ENCODE measurements at regions not wholly inside any gene's neighbourhood (a gene's known extent, or its start where the extent isn't known, plus 50 kb on each side); places are given as distances from the start of the nearest gene placed in this dataset.

GRCh38 chr7:133132906-133133305, 51.0 kb upstream of the CHCHD3 start:
- TF ChIP-seq ZFX (IDR thresholded peaks at IDR 0.05) (no peak), CTCF (conservative IDR thresholded peaks at IDR 0.05) (no peak)
- no peak overlapping the region for H3K27ac ChIP-seq

- no peak overlapping the region for H3K27ac ChIP-seq
- TF ChIP-seq ZFX (IDR thresholded peaks at IDR 0.05) (no peak), CTCF (conservative IDR thresholded peaks at IDR 0.05) (no peak)
These were observed 52.9 kb upstream of the CHCHD3 start for GRCh38 chr7:133134810-133135209.

- no peak overlapping the region for H3K27ac ChIP-seq
- no peak for TF ChIP-seq CTCF (conservative IDR thresholded peaks at IDR 0.05)
- no peak for TF ChIP-seq ZFX (IDR thresholded peaks at IDR 0.05)
These were observed 53.6 kb upstream of the CHCHD3 start for GRCh38 chr7:133135451-133135850.

- no peak overlapping the region for H3K27ac ChIP-seq
- peak; percentile 50 for TF ChIP-seq CTCF (conservative IDR thresholded peaks at IDR 0.05)
- no peak for TF ChIP-seq ZFX (IDR thresholded peaks at IDR 0.05)
These were observed 57.5 kb upstream of the CHCHD3 start for GRCh38 chr7:133139350-133139749.

GRCh38 chr7:133139801-133140200, 57.9 kb upstream of the CHCHD3 start:
- TF ChIP-seq ZFX (IDR thresholded peaks at IDR 0.05), result no peak
- peak; percentile 33 for TF ChIP-seq CTCF (conservative IDR thresholded peaks at IDR 0.05)

GRCh38 chr7:133140994-133141595, 59.2 kb upstream of the CHCHD3 start:
- no peak overlapping the region for H3K27ac ChIP-seq

More at GRCh38 chr7:133139801-133140200, 57.9 kb upstream of the CHCHD3 start:
- H3K27ac ChIP-seq, result no peak overlapping the region

GRCh38 chr7:133150760-133151159, 68.9 kb upstream of the CHCHD3 start:
- H3K27ac ChIP-seq, result no peak overlapping the region
- TF ChIP-seq CTCF (conservative IDR thresholded peaks at IDR 0.05) (no peak), ZFX (IDR thresholded peaks at IDR 0.05) (no peak)

More at GRCh38 chr7:133140994-133141595, 59.2 kb upstream of the CHCHD3 start:
- TF ChIP-seq ZFX (IDR thresholded peaks at IDR 0.05) (no peak), CTCF (conservative IDR thresholded peaks at IDR 0.05) (no peak)

Data from C4-2B (cell line).